SKM-1 treated with dmso at 0.1 percent for 144 hours (cell line): ENCODE measurements at regions not wholly inside any gene's neighbourhood (a gene's known extent, or its start where the extent isn't known, plus 50 kb on each side); places are given as distances from the start of the nearest gene placed in this dataset.
"Not testable (repeated sequence)": the region's sequence is repeated elsewhere in the genome, so short reads cannot be mapped to it uniquely, and the experiment has no call there.

Experiments used
- DNase-seq: peaks from one replicate; lab custom pipeline; 2025; ENCODE audit not compliant: unreplicated experiment; lab: John Stamatoyannopoulos, UW

DNA sequence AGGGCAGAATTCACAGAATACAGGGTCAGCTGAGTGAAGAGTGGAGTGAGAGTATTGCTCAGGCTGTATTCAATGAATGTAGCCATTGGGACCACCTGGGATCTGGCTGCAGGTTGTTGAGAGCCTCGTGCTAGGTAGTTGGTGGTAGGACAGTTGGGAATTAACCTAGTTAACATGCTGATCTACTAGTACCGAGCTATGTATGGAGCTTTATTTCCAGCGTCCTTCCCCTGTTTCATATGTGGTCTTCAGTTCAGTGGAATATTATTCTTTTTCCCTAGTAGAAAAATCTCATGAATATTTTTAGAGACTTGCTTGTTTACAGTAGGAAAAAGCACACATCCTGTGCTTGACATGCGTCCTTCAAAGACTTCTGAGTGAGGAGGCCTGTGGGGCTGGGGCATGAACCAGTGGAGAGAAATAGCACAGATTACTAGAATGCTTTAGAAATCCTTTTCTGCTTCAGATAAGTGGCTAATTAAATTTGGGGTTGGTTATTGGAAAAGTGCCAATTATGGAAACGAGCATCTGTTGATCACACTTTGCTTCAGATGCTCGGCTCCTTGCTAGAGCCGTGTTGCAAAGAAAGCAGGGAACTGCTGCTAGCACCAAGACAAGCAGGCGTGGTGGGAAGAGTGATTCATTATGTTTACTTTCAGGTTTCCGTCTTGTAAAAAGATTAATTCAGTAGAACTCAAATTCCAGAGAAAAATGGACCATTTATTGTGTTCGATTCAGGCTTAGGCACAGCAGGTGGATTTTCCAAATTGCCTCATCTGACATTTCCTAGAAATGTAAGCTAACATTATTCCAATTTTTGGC, 53.6 kb downstream of the ARF6 start:
- DNase-seq, result no peak

DNA sequence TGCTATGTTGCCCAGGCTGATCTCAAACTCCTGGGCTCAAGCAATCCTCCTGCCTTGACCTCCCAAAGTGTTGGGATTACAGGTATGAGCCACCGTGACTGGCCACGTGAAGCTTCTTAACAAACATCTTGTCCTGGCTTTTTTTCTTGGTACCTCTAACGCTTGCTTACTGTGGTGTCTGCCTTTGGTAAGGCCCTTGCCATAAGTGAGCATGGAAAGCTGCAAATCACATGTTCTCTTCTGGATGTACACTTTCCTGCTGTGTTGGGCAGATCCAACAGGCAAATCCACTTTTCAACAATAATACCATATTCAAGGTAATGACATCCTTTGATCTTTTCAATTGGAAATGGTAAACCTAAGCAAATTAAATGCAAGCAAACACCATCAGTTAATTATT, 54.6 kb downstream of the ARF6 start:
- DNase-seq, result no peak

DNA sequence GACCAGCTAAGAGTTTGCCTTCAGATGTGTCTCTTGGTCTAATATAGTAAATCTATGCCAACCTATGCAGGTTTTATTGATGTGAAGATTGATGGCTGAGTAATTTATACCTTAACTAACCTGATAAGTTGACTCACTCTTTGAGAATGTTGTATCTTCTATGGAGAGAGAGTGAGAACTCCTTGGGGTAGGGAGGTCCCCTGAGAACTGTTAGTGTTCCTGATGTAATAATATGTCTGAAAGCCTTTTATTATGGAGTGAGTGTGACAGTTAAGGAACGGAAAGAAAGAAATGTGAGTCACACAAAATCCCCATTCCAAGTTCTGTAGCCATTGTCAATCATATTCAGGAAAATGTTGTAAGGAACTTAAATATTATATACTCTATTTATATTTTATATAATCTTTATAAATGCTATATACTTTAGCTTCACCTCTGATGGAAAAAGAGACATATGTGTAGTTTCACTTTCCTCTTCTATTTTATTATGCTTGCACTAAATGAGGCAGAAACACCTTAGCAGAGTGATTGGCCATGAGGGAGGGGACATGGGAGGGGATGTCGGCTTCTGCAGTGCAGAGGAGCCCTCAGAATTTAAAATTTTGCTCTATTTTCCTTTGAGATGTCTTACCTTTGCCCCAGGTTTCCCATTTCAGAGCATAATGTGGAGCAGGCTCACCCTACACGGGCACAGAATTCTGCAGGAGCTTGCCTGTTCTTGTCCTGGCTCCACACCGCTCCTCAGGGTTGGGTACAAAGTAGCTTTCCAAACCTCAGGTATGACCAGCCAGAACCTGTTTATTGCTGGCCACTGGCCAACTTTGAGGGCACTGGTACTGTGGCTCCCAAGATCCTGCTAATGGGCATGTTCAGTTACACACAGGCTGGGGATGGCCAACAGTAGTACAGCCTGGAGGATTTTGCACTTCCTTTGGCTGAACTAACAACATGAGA, 57.7 kb downstream of the ARF6 start:
- no peak for DNase-seq

- DNase-seq, result no peak
Observed at GRCh38 chr14:49951229-49951607, 58.3 kb downstream of the ARF6 start.

DNA sequence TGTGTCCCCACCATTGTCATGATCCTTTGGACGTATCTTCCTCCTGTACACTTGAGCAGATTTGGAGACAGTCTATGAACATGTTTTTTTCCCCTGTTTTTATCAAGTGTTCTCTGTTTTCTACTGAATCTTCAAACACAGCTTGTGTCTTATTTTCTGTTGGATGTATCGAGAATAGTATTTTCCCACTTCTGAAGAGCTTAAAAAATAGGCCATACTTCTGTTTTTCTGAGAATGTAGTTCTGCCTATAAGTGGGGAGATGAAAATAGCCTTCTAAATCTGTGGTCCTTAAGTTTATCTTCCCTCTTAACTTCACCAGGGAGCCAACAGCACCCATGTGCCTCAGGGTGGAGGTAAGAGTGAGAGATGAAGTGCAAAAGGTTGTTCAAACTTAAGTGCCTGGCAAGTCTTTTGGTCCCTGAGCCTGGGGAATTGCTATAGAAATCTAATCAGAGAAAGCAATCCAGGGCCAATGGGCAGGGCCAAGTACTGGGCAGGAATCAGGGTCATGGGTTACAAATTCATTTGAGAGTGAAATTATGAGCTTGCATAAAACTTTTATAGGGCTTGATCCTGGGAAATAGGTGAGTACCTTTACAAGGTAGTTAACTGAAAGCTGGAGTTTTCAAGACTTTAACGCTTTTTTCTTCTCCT, 58.9 kb downstream of the ARF6 start:
- no peak for DNase-seq

- no peak for DNase-seq
Observed at GRCh38 chr14:49953196-49953595, 60.3 kb downstream of the ARF6 start.

- no peak for DNase-seq
Observed at GRCh38 chr14:49954171-49954631, 61.3 kb downstream of the ARF6 start.

DNA sequence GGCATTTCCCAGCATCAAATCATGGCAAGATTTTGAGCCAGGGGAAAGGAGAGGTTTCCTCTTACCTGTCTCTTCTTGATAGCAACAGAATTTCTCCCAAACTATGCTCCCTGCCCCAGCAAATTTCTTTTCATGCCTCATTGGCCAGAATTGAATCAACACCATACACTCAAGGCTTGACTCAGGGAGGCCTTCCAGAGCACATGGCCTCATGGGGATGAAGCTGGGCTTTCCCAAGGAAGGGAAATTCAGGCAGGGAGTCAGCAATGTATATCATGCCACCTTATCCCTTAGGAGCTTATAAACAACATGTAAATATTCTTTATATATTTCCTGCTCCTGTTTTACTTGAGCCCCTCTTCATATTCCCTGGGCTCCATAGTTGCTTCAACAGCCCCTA, 62.1 kb downstream of the ARF6 start:
- DNase-seq, result no peak

GRCh38 chr14:49957089-49957852, 64.4 kb downstream of the ARF6 start:
- DNase-seq, result no peak

DNA sequence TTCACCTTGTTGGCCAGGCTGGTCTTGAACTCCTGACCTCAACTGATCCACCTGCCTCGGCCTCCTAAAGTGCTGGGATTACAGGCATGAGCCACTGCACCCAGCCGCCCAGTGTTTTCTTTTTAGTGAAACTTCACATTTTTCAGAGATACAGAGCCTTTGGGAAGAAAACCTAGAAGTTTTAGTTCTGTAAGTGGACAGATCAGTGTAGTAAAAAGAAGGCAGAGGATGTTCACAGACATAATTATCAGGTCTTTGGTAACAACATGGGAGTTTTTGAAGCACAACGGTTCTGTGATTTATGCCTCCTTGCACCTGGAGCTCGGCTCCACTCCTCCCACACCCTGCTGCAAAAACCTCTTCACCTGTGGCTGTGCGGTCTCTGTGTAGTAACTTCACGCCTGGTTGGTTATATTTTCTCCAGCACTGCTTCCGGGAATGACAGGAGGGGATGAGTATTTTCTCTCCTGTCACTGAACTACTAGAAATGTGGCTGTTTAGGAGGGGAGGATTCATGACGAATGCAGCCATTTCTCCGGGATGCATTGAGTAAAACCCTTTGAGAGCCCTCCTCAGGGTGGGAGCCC, 67.0 kb downstream of the ARF6 start:
- DNase-seq, result no peak

- peak; percentile 18 for DNase-seq
Observed at GRCh38 chr14:49960453-49960852, 67.6 kb downstream of the ARF6 start.

DNA sequence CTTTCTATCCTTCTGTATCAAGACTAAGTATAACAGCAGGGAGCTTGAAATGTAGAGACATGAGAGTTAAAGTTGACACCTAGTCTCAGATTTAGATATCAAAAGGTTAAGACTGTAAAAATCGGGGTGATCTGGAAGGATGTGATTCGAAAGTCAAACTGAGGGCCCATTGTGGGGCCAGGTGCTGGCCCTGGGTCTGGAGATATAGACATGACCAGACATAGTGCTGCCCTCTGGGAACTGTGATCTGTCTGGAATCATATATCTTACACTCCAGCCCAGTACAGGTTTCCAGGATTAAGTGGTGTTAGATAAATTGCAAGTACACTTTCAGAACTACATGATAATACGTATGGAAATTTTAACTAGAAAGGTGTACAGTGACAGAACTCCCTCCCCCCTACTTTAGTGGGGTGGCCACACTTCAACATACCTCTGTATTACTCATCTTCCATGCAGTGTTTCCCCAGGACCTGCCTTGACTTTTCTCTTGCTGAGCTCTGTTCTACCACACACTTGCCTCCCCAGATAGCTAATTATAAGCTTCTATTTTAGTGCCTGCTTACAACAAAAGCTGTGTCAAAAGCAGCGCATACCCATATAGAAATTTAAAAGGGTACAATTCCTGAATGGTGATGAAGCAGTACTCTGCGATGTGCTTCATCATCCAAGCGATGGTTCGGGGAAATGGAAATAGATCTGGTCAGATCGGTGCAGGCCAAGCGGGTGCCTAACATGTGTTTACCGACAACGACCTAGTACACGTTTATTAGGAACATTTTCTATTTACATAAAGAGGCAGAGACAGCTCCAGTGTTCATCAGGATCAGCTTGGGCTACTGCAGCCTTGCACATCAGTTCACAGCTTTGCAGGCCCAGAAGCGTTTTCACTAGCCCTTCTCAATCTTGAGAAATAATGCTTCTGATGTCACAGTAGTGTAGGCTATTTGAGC, 68.7 kb downstream of the ARF6 start:
- DNase-seq, result no peak

DNA sequence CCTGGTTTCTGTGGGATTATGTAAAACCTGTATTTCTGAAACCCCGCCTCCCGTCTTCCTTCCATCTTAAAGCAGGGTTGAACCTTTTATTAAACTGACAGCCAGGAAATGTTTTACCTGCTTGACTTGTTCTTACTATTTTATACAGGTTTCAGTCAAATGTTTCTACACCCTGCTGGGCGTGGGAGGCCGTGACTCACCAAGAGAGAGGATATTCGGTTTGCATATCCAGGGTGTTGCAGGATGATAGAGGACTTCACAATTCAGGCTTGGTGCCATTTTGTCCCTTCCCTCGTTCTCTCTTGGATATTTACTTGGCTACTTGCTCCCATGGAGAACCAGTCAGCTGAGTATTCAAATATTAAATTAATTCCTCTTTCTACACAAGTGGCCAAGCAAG, 69.7 kb downstream of the ARF6 start:
- DNase-seq, result no peak

GRCh38 chr14:49965068-49965651, 72.3 kb downstream of the ARF6 start:
- DNase-seq, result not testable (repeated sequence)

GRCh38 chr14:49966304-49966809, 73.5 kb downstream of the ARF6 start:
- no peak for DNase-seq

- DNase-seq, result no peak
Observed at GRCh38 chr14:49966971-49967630, 74.2 kb downstream of the ARF6 start.

DNA sequence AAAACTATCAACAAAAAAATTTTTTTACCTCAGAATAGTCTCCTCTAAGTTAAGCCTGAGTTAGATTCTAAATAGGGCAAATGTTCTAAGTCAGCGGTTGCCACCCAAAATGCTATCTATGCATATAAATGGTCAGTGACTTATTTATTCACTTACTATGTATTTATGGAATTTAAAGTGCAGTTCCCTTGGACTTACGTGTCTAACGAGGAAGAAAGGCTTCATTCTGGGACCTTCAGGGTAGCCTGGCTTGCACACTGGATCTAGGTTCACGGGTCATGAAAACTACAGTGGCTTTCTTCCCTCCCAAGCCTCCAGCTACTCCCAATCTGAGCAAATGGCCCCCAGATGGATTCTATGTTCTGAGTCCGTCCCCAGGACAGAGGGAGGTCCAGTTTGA, 77.1 kb downstream of the ARF6 start:
- DNase-seq, result no peak

DNA sequence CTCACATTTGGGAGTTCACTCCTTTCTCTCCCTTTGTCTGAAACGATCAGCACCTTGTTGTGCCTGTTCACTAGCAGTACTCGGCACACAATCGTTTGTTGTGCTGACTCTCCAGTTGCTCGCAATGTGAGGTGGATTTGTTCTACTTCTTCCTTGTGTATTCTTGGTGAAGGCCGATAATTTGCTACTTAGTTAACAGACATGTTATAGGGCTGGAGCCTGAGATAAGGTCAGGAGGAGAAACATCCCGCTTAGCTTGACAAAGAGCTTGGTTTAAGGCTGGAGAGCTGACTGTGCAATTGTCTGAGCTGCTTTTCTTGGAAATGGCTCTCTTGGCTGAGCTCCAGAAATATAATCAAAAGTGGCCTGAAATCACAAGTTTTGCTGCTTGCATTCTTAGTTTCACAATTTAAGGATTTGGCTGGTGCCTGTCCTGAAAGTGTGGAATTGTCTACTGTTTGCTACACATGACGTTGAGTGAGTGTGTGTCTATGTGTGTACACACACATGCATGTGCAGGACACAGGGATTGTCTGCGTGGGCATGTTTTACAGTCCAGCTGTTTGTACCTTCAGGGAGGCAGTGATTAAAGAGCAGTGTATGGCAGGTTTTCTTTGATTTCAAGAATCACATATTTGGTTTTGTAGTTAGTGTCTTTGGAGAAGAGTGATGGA, 77.7 kb downstream of the ARF6 start:
- DNase-seq, result no peak
